ENCODE measurements at regions not wholly inside any gene's neighbourhood (a gene's known extent, or its start where the extent isn't known, plus 50 kb on each side); places are given as distances from the start of the nearest gene placed in this dataset.

GRCh38 chr5:44664711-44665100 lies 144.0 kb upstream of the MRPS30 start:
- in situ Hi-C loops (cut with HindIII; ENCODE audit: extremely low pct_ligation_motif_present, low pct_unique_long_range_greater_than_20kb): no loop called here
- Histone ChIP-seq H3K27ac (ENCODE audit: extremely low read length, insufficient read depth, low read length) (no peak overlapping the region), H3K27me3 (ENCODE audit: control insufficient read depth in 1 of 2, insufficient read depth in 2 of 2, low read length in 2 of 2) (no peaks in the 10 kb centered on the region), H3K9ac (ENCODE audit: insufficient read depth, low read depth, low read length) (no peak overlapping the region), H4K20me1 (ENCODE audit: insufficient read depth, low read length) (no peaks in the 10 kb centered on the region), H3K4me2 (ENCODE audit: low read depth, low read length) (no peak overlapping the region), H3K36me3 (replicated peaks in 1 of 2; ENCODE audit: control insufficient read depth in 1 of 2, insufficient read depth in 2 of 2, low read length in 2 of 2) (no peaks in the 10 kb centered on the region), H3K4me3 (replicated peaks in 1 of 3; ENCODE audit: insufficient read depth in 1 of 3, low read depth in 2 of 3, low read length in 3 of 3) (no peak overlapping the region), H3K79me2 (ENCODE audit: insufficient read depth, low read length) (no peaks in the 10 kb centered on the region), H3K4me1 (ENCODE audit: insufficient read depth, low read length) (no peaks in the 10 kb centered on the region), H2AFZ (ENCODE audit: low read length) (no peak overlapping the region), H3K9me3 (ENCODE audit: low read length) (peaks cover 17% of the 10 kb centered on the region)
- intact Hi-C loops (cut with micrococcal nuclease; ENCODE audit: unreplicated experiment): no loop called here
- CTCF ChIA-PET (ENCODE audit: low intra/inter-chr PET ratio, low total read pairs): no interaction called here
- WGBS (ENCODE audit: low lambda C conversion rate): 0% methylated on average over 3 of the region's 3 CpGs
- TF ChIP-seq FOXA1 (IDR thresholded peaks at IDR 0.05) (no peak), FOXA1 (CRISPR knock-in tag; IDR thresholded peaks at IDR 0.05) (no peak), NFKBIZ (CRISPR knock-in tag; IDR thresholded peaks at IDR 0.05) (no peak), ZNF703 (CRISPR knock-in tag; IDR thresholded peaks at IDR 0.05; ENCODE audit: borderline replicate concordance) (no peak), SRY (CRISPR knock-in tag; IDR thresholded peaks at IDR 0.05) (no peak), ZNF143 (CRISPR knock-in tag; IDR thresholded peaks at IDR 0.05) (no peak), ATF7 (IDR thresholded peaks at IDR 0.05) (no peak), ATF7 (CRISPR knock-in tag; IDR thresholded peaks at IDR 0.05) (no peak), CSRNP1 (CRISPR knock-in tag; IDR thresholded peaks at IDR 0.05) (no peak), LCORL (IDR thresholded peaks at IDR 0.05) (no peak), LCORL (CRISPR knock-in tag; IDR thresholded peaks at IDR 0.05) (no peak)
- BruUV-seq (replicated peaks): no TSS peak
- FAIRE-seq (no peak), DNase-seq (ENCODE audit: low spot score) (no peak), ATAC-seq (no peak)
- POLR2A ChIA-PET: no interaction called here

Data from HepG2 (cell line).